Hypothalamus (tissue), 51 donors: ENCODE measurements at regions not wholly inside any gene's neighbourhood (a gene's known extent, or its start where the extent isn't known, plus 50 kb on each side); places are given as distances from the start of the nearest gene placed in this dataset.
"Not testable (repeated sequence)": the region's sequence is repeated elsewhere in the genome, so short reads cannot be mapped to it uniquely, and the experiment has no call there.

ENCODE experiments used
- DNase-seq, 51 donors: peaks; one replicate each; lab custom pipeline; 2025; lab: John Stamatoyannopoulos, UW

GRCh38 chr3:77707281-77707680 is 667.4 kb downstream of the ROBO2 start:
- no peak for DNase-seq

GRCh38 chr3:77709155-77709554 is 669.3 kb downstream of the ROBO2 start:
- no peak for DNase-seq

GRCh38 chr3:77718311-77718710 is 678.4 kb downstream of the ROBO2 start:
- no peak for DNase-seq

- no peak for DNase-seq
These were observed 680.6 kb downstream of the ROBO2 start for GRCh38 chr3:77720460-77720971.

GRCh38 chr3:77726517-77726916 is 686.6 kb downstream of the ROBO2 start:
- DNase-seq: no peak

- no peak for DNase-seq
These were observed 706.1 kb downstream of the ROBO2 start for GRCh38 chr3:77746048-77746447.

GRCh38 chr3:77746892-77747291 is 707.0 kb downstream of the ROBO2 start:
- DNase-seq: no peak

GRCh38 chr3:77756397-77756975 is 716.6 kb downstream of the ROBO2 start:
- DNase-seq: not testable (repeated sequence)

- no peak for DNase-seq
These were observed 732.6 kb downstream of the ROBO2 start for GRCh38 chr3:77772459-77772858.

GRCh38 chr3:77773084-77773483 is 733.2 kb downstream of the ROBO2 start:
- DNase-seq: no peak

GRCh38 chr3:77780278-77780996 is 740.5 kb downstream of the ROBO2 start:
- no peak for DNase-seq

- DNase-seq: no peak
These were observed 746.3 kb downstream of the ROBO2 start for GRCh38 chr3:77786216-77786615.

GRCh38 chr3:77795013-77795412 is 755.1 kb downstream of the ROBO2 start:
- DNase-seq: no peak

- DNase-seq: no peak
These were observed 759.4 kb downstream of the ROBO2 start for GRCh38 chr3:77799278-77799677.

GRCh38 chr3:77800893-77801292 is 761.0 kb downstream of the ROBO2 start:
- no peak for DNase-seq

- no peak for DNase-seq
These were observed 767.4 kb downstream of the ROBO2 start for GRCh38 chr3:77807312-77807711.

GRCh38 chr3:77814845-77815244 is 774.9 kb downstream of the ROBO2 start:
- no peak for DNase-seq

- no peak for DNase-seq
These were observed 775.6 kb downstream of the ROBO2 start for GRCh38 chr3:77815467-77815866.

GRCh38 chr3:77816366-77816765 is 776.5 kb downstream of the ROBO2 start:
- DNase-seq: no peak

GRCh38 chr3:77825001-77825827 is 785.3 kb downstream of the ROBO2 start:
- DNase-seq: no peak

GRCh38 chr3:77835921-77836320 is 796.0 kb downstream of the ROBO2 start:
- DNase-seq: no peak
